RWPE1 (cell line): ENCODE measurements at regions not wholly inside any gene's neighbourhood (a gene's known extent, or its start where the extent isn't known, plus 50 kb on each side); places are given as distances from the start of the nearest gene placed in this dataset.
"Not testable (repeated sequence)": the region's sequence is repeated elsewhere in the genome, so short reads cannot be mapped to it uniquely, and the experiment has no call there.

Experiments
- CTCF ChIA-PET: fragments of 350-600 bp; sonication (Branson Sonifier 250); formaldehyde crosslinking; extraction: SDS; loops from one replicate; lab custom pipeline; 2021; lab: Yijun Ruan, JAX
- POLR2A ChIA-PET: fragments of 400-600 bp; formaldehyde crosslinking; extraction: SDS; loops from one replicate; lab custom pipeline; 2020; ENCODE audit warnings: antibody characterized with exemption; ENCODE audit not compliant: low non-redundant PET; lab: Yijun Ruan, JAX
- DNase-seq: peaks from one replicate; pipeline ENCODE4 v3.0.0; 2012; ENCODE audit warnings: low spot score
- H3K27ac ChIP-seq: fragments of 450-650 bp; 2 replicates; pipeline ENCODE4 v1.5.1; 2017
- TF ChIP-seq, protein P1 (sequence below): fragments of 450-650 bp; conservative IDR thresholded peaks from 2 replicates; pipeline ENCODE4 v1.5.1; 2017; ENCODE audit warnings: low read depth, mild to moderate bottlenecking

DNA sequence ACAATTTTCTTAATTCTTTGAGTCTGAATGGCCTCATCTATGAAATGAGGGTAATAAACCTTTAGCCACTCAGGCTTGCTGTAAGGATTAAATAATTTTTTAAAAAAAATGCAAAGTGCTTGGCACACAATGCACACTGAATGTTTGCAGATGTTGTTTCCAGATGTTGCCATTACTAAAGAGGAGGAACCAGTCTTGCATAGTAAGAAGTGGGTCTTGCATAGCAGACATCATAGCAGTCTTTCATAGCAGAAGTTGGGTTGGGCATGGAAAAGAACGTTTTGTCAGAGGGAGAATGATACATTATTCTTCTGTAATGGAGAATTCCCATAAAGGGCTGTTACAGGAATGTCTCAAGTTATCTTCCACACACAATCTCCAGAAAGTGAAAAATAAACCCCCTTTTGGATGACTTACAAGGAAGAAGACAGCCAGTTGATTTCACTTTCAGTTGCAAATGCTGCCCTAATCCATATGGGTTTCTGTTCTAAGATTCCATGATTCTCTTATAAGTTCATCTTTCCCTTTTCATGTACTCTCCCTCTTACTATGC is 327.7 kb downstream of the SUCLG1 start:
- DNase-seq: no peak
- TF ChIP-seq, protein P1, sequence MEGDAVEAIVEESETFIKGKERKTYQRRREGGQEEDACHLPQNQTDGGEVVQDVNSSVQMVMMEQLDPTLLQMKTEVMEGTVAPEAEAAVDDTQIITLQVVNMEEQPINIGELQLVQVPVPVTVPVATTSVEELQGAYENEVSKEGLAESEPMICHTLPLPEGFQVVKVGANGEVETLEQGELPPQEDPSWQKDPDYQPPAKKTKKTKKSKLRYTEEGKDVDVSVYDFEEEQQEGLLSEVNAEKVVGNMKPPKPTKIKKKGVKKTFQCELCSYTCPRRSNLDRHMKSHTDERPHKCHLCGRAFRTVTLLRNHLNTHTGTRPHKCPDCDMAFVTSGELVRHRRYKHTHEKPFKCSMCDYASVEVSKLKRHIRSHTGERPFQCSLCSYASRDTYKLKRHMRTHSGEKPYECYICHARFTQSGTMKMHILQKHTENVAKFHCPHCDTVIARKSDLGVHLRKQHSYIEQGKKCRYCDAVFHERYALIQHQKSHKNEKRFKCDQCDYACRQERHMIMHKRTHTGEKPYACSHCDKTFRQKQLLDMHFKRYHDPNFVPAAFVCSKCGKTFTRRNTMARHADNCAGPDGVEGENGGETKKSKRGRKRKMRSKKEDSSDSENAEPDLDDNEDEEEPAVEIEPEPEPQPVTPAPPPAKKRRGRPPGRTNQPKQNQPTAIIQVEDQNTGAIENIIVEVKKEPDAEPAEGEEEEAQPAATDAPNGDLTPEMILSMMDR: no peak
- CTCF ChIA-PET: no interaction called here
- H3K27ac ChIP-seq: no peak overlapping the region
- POLR2A ChIA-PET: no interaction called here

DNA sequence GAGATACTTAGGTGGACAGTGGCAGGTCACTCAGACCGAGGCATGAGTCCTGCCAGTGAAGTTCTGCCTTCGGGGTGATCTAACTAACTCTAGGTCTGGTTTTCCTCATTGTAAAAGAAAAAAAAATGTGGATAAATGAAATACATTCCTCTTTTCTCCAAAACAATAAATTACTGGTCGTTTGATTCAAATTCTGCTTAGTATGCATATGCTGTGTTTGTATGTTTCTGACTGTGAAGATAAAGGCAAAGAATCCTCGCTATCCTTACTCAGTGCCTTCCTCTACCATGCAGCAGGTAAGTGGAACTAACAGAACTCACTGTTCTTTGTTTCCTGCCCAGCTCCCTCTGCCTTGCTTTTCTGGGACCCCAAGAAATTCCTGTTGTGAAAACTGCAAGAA is 330.1 kb downstream of the SUCLG1 start:
- CTCF ChIA-PET: no interaction called here
- POLR2A ChIA-PET: no interaction called here
- no peak for DNase-seq
- TF ChIP-seq, protein P1: no peak
- no peak overlapping the region for H3K27ac ChIP-seq

DNA sequence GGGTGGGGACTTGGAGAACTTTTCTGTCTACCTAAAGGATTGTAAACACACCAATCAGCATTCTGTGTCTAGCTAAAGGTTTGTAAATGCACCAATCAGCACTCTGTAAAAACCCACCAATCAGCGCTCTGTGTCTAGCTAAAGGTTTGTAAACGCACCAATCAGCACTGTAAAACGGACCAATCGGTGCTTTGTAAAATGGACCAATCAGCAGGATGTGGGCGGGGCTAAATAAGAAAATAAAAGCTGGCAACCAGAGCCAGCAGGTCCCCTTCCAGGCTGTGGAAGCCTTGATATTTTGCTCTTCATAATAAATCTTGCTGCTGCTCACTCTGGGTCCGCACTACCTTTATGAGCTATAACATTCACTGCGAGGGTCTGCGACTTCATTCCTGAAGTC is 331.3 kb downstream of the SUCLG1 start:
- POLR2A ChIA-PET, H3K27ac ChIP-seq, DNase-seq: not testable (repeated sequence)
- CTCF ChIA-PET: interaction anchor here (0.6 kb wide), 1 partner anchor 821 kb away, joined by 3 read pairs; no protein-coding TSS in a partner anchor

DNA sequence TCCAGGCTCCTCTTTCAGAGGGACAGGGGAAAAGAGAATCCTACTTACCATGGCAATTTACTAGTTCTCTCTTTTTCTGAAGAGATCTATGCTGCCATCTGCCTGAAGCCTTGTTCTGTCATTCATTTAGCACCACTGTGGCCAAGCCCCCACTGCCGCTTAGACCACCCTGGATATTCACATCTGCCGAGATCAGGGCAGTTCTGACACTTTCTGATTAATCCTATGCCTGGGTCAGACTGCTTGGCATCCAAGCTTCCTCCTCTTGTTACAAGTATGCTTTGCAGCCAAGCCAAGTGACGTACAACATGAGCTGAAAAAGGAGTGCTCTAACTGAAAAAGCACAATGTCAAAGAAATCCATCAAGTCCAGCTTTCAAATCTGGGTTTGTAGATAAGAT is 332.6 kb downstream of the SUCLG1 start:
- ChIA-PET CTCF (interaction anchor here (0.6 kb wide), 1 partner anchor 188 kb away, joined by 4 read pairs; no protein-coding TSS in a partner anchor), POLR2A (no interaction called here)
- TF ChIP-seq, protein P1: no peak
- DNase-seq: no peak
- no peak overlapping the region for H3K27ac ChIP-seq

DNA sequence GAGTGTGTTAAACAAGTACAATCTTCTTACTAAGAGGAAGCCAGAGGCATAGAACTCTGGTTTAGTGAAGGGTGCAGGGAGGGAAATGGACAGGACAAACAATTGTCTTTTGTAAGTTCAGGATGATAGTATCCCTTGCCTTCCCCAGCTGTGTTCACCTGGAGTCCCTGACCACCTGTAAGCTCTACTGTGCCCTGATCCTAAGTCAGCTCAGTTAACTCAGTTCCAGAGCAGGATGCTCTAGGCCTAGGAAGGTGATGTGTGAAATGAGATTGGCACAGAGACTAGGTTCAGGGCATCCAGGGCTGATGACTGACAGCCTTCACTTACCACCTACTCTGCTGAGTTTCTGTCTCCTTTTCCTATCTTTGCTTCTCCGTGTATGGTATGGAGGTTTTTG is 333.0 kb downstream of the SUCLG1 start:
- ChIA-PET CTCF (interaction anchor here (0.6 kb wide), 1 partner anchor 189 kb away, joined by 4 read pairs; no protein-coding TSS in a partner anchor), POLR2A (no interaction called here)
- no peak for DNase-seq
- TF ChIP-seq, protein P1: no peak
- H3K27ac ChIP-seq: no peak overlapping the region

DNA sequence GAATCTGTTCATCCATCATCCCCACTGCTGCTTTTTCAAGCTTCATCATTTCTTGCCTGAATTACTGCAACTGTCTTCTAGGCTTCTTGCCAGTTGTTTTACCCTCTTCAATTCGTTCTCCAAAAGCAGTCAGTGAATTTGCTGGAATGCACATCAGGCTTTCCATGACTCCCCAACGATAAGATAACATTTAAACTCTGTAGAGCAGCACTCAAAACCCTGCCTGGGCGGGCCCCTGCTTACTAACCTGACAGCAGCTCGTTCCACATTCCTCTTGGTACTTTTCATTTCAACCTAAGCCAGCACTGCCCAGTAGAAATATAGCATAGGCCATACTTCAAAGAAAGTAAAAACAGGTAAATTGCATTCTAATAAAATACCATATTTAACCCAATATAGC is 342.9 kb downstream of the SUCLG1 start:
- no peak for DNase-seq
- no peak overlapping the region for H3K27ac ChIP-seq
- TF ChIP-seq, protein P1: no peak
- ChIA-PET CTCF (no interaction called here), POLR2A (no interaction called here)

DNA sequence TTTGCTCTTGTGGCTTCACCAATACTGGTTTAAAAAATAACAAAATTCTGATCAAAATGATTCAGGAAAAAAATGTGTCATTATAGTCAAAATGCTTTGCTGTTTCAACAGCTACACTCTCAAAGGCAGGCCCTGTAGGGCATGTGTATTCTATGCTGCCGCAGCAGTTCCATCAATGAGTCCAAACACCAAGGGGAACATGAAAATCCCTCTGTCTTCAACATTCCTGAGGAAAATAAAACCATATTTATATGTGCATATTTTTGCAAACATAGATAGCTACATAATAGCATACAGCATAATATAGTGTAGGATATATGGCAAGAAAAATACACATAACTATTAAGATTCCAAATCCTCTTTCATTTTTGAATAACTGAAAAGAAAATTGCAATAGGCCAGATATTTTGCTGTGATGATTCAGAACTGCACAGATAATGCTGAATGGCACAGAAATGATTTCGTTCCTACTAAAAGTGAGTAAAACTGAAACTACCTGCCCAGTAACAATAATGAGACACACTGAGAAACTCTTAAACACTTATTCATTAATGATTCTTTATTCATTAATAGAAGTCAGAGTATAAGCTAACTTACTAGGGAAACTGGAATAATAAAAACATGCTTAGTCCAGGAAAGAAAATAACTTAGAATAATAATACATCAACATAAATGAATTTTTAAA is 343.8 kb downstream of the SUCLG1 start:
- ChIA-PET POLR2A (no interaction called here), CTCF (no interaction called here)
- TF ChIP-seq, protein P1: no peak
- no peak for DNase-seq
- no peak overlapping the region for H3K27ac ChIP-seq

DNA sequence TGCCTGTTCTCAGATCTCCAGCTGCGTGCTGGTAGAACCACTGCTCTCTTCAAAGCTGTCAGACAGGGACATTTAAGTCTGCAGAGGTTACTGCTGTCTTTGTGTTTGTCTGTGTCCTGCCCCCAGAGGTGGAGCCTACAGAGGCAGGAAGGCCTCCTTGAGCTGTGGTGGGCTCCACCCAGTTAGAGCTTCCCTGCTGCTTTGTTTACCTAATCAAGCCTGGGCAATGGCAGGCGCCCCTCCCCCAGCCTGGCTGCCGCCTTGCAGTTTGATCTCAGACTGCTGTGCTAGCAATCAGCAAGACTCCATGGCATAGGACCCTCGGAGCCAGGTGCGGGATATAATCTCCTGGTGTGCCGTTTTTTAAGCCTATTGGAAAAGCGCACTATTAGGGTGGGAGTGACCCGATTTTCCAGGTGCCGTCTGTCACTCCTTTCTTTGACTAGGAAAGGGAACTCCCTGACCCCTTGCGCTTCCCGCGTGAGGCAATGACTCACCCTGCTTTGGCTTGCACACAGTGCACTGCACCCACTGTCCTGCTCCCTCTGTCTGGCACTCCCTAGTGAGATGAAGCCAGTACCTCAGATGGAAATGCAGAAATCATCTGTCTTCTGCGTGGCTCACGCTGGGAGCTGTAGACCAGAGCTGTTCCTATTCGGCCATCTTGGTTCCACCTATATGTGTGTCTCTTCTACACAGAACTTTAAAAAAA is 355.1 kb downstream of the SUCLG1 start:
- H3K27ac ChIP-seq, CTCF ChIA-PET, DNase-seq, POLR2A ChIA-PET: not testable (repeated sequence)
